ENCODE measurements at regions not wholly inside any gene's neighbourhood (a gene's known extent, or its start where the extent isn't known, plus 50 kb on each side); places are given as distances from the start of the nearest gene placed in this dataset.

GRCh38 chr14:40129159-40129558 is 696.9 kb upstream of the FBXO33 start:
- intact Hi-C loops (cut with DNase I) = no loop called here
- no peak for DNase-seq

GRCh38 chr14:40123816-40124215 is 691.6 kb upstream of the FBXO33 start:
- intact Hi-C loops (cut with DNase I) = no loop called here
- DNase-seq = no peak

GRCh38 chr14:40122968-40123648 is 690.9 kb upstream of the FBXO33 start:
- DNase-seq = no peak
- intact Hi-C loops (cut with DNase I) = no loop called here

GRCh38 chr14:40119765-40120164 is 687.5 kb upstream of the FBXO33 start:
- intact Hi-C loops (cut with DNase I) = no loop called here
- no peak for DNase-seq

GRCh38 chr14:40119321-40119720 is 687.1 kb upstream of the FBXO33 start:
- intact Hi-C loops (cut with DNase I) = no loop called here
- DNase-seq = no peak

- DNase-seq = no peak
- intact Hi-C loops (cut with DNase I) = no loop called here
These were observed 683.4 kb upstream of the FBXO33 start for GRCh38 chr14:40115583-40115982.

- no peak for DNase-seq
- intact Hi-C loops (cut with DNase I) = no loop called here
These were observed 681.4 kb upstream of the FBXO33 start for GRCh38 chr14:40113671-40114070.

GRCh38 chr14:40100544-40101196 is 668.4 kb upstream of the FBXO33 start:
- no peak for DNase-seq
- intact Hi-C loops (cut with DNase I) = no loop called here

GRCh38 chr14:40099316-40099715 is 667.1 kb upstream of the FBXO33 start:
- intact Hi-C loops (cut with DNase I) = no loop called here
- DNase-seq = no peak

- no peak for DNase-seq
- intact Hi-C loops (cut with DNase I) = no loop called here
These were observed 666.2 kb upstream of the FBXO33 start for GRCh38 chr14:40098468-40098867.

GRCh38 chr14:40096968-40097367 is 664.7 kb upstream of the FBXO33 start:
- intact Hi-C loops (cut with DNase I) = no loop called here
- DNase-seq = no peak

GRCh38 chr14:40093800-40094199 is 661.6 kb upstream of the FBXO33 start:
- intact Hi-C loops (cut with DNase I) = no loop called here
- no peak for DNase-seq

GRCh38 chr14:40074169-40074568 is 641.9 kb upstream of the FBXO33 start:
- intact Hi-C loops (cut with DNase I) = no loop called here
- DNase-seq = no peak

GRCh38 chr14:40072175-40072574 is 639.9 kb upstream of the FBXO33 start:
- intact Hi-C loops (cut with DNase I) = no loop called here
- no peak for DNase-seq

- intact Hi-C loops (cut with DNase I) = no loop called here
- DNase-seq = no peak
These were observed 627.0 kb upstream of the FBXO33 start for GRCh38 chr14:40058901-40059897.

- intact Hi-C loops (cut with DNase I) = no loop called here
- no peak for DNase-seq
These were observed 621.2 kb upstream of the FBXO33 start for GRCh38 chr14:40053416-40053815.

- DNase-seq = no peak
- intact Hi-C loops (cut with DNase I) = no loop called here
These were observed 596.8 kb upstream of the FBXO33 start for GRCh38 chr14:40028991-40029390.

GRCh38 chr14:40025101-40025500 is 592.9 kb upstream of the FBXO33 start:
- intact Hi-C loops (cut with DNase I) = no loop called here
- DNase-seq = no peak

- DNase-seq = no peak
- intact Hi-C loops (cut with DNase I) = no loop called here
These were observed 578.7 kb upstream of the FBXO33 start for GRCh38 chr14:40010961-40011360.

- intact Hi-C loops (cut with DNase I) = no loop called here
- DNase-seq = no peak
These were observed 577.5 kb upstream of the FBXO33 start for GRCh38 chr14:40009771-40010170.
